ENCODE measurements at regions not wholly inside any gene's neighbourhood (a gene's known extent, or its start where the extent isn't known, plus 50 kb on each side); places are given as distances from the start of the nearest gene placed in this dataset.

GRCh38 chr2:176514276-176514675 lies 245.0 kb downstream of the MTX2 start:
- in situ Hi-C loops (cut with HindIII; ENCODE audit: extremely low pct_ligation_motif_present, low pct_unique_long_range_greater_than_20kb) (no loop called here), intact Hi-C loops (cut with micrococcal nuclease; ENCODE audit: unreplicated experiment) (no loop called here)
- Histone ChIP-seq H3K9ac (ENCODE audit: insufficient read depth, low read depth, low read length) (no peak overlapping the region), H3K27me3 (ENCODE audit: control insufficient read depth in 1 of 2, insufficient read depth in 2 of 2, low read length in 2 of 2) (no peaks in the 10 kb centered on the region), H3K4me1 (ENCODE audit: insufficient read depth, low read length) (no peaks in the 10 kb centered on the region), H3K4me3 (replicated peaks in 1 of 3; ENCODE audit: insufficient read depth in 1 of 3, low read depth in 2 of 3, low read length in 3 of 3) (no peak overlapping the region), H3K36me3 (replicated peaks in 1 of 2; ENCODE audit: control insufficient read depth in 1 of 2, insufficient read depth in 2 of 2, low read length in 2 of 2) (no peaks in the 10 kb centered on the region), H4K20me1 (ENCODE audit: insufficient read depth, low read length) (no peaks in the 10 kb centered on the region), H3K79me2 (ENCODE audit: insufficient read depth, low read length) (no peaks in the 10 kb centered on the region), H3K9me3 (ENCODE audit: low read length) (no peaks in the 10 kb centered on the region), H2AFZ (ENCODE audit: low read length) (no peak overlapping the region), H3K4me2 (ENCODE audit: low read depth, low read length) (no peak overlapping the region), H3K27ac (ENCODE audit: extremely low read length, insufficient read depth, low read length) (no peak overlapping the region)
- no TSS peak for BruUV-seq (replicated peaks)
- 38% methylated on average over 5 of the region's 5 CpGs for WGBS (ENCODE audit: low lambda C conversion rate)
- TF ChIP-seq HMG20A (CRISPR knock-in tag; IDR thresholded peaks at IDR 0.05; ENCODE audit: borderline replicate concordance) (no peak), GTF2F1 (IDR thresholded peaks at IDR 0.05; ENCODE audit: low read length) (no peak), CENPT (CRISPR knock-in tag; IDR thresholded peaks at IDR 0.05; ENCODE audit: low read depth) (no peak), POLR2G (IDR thresholded peaks at IDR 0.05; ENCODE audit: low read depth, low read length) (no peak), THYN1 (CRISPR knock-in tag; IDR thresholded peaks at IDR 0.05; ENCODE audit: borderline replicate concordance, low read depth) (no peak), ZNF501 (CRISPR knock-in tag; IDR thresholded peaks at IDR 0.05) (no peak), ZNF7 (CRISPR knock-in tag; IDR thresholded peaks at IDR 0.05) (no peak), YY1 (IDR thresholded peaks at IDR 0.05; ENCODE audit: insufficient read depth, insufficient replicate concordance, low read depth, low read length) (no peak), NR1H2 (CRISPR knock-in tag; IDR thresholded peaks at IDR 0.05; ENCODE audit: borderline replicate concordance, low read depth) (no peak), NR2F1 (CRISPR knock-in tag; IDR thresholded peaks at IDR 0.05) (no peak), ZNF550 (CRISPR knock-in tag; IDR thresholded peaks at IDR 0.05; ENCODE audit: borderline replicate concordance) (no peak), RFXAP (CRISPR knock-in tag; IDR thresholded peaks at IDR 0.05; ENCODE audit: borderline replicate concordance) (no peak), DZIP1 (CRISPR knock-in tag; IDR thresholded peaks at IDR 0.05) (no peak), ZNF101 (CRISPR knock-in tag; IDR thresholded peaks at IDR 0.05; ENCODE audit: borderline replicate concordance, low read depth) (no peak), ZFP36L2 (CRISPR knock-in tag; IDR thresholded peaks at IDR 0.05) (no peak), SCMH1 (CRISPR knock-in tag; IDR thresholded peaks at IDR 0.05; ENCODE audit: borderline replicate concordance) (no peak), SP2 (CRISPR knock-in tag; IDR thresholded peaks at IDR 0.05) (no peak), SAP130 (CRISPR knock-in tag; IDR thresholded peaks at IDR 0.05; ENCODE audit: low read depth) (no peak), HOXA9 (CRISPR knock-in tag; IDR thresholded peaks at IDR 0.05; ENCODE audit: borderline replicate concordance) (no peak), ZNF329 (CRISPR knock-in tag; IDR thresholded peaks at IDR 0.05; ENCODE audit: low read depth) (no peak)
- POLR2A ChIA-PET, result no interaction called here
- DNase-seq (ENCODE audit: low spot score) (no peak), ATAC-seq (no peak), FAIRE-seq (no peak)
- CTCF ChIA-PET (ENCODE audit: low intra/inter-chr PET ratio, low total read pairs), result no interaction called here

All from HepG2 (cell line).